ENCODE measurements at regions not wholly inside any gene's neighbourhood (a gene's known extent, or its start where the extent isn't known, plus 50 kb on each side); places are given as distances from the start of the nearest gene placed in this dataset.
A peak's percentile ranks its signal among the peaks of the same experiment; 100 is the strongest.

GRCh38 chr15:50857763-50858162, 50.7 kb upstream of the AP4E1 start:
- Histone ChIP-seq H3K9ac (ENCODE audit: low read length) (no peak overlapping the region), H3K4me1 (ENCODE audit: insufficient read depth, low read length) (no peaks in the 10 kb centered on the region; the same call in 1 of the 2 replicates), H4K20me1 (ENCODE audit: low read length) (no peaks in the 10 kb centered on the region), H3K9me3 (ENCODE audit: low read length) (no peaks in the 10 kb centered on the region), H3K36me3 (ENCODE audit: low read depth, low read length) (no peaks in the 10 kb centered on the region), H3K4me3 (ENCODE audit: low read length) (no peak overlapping the region), H3K79me2 (ENCODE audit: low read length) (no peaks in the 10 kb centered on the region), H3F3A (ENCODE audit: low read length, unreplicated experiment) (no peaks in the 10 kb centered on the region), H2AFZ (ENCODE audit: low read length) (peak overlapping the region; percentile 48; the same call in 1 of the 2 replicates), H3K4me2 (ENCODE audit: low read length) (no peak overlapping the region), H3K27ac (ENCODE audit: low read length) (no peak overlapping the region), H3K9me2 (replicated peaks; ENCODE audit: low read length) (no peaks in the 10 kb centered on the region), H3K27me3 (ENCODE audit: low read length) (no peaks in the 10 kb centered on the region)
- DNase-seq (no peak), ATAC-seq (no peak)
- no TSS peak for BruUV-seq (replicated peaks)
- intact Hi-C loops (cut with micrococcal nuclease) = no loop called here
- TF ChIP-seq EZH2 (IDR thresholded peaks at IDR 0.05; ENCODE audit: low read length, unreplicated experiment) = no peak
- TF ChIP-seq CTCF (conservative IDR thresholded peaks at IDR 0.05; ENCODE audit: low read depth, low read length) = no peak
- no peak for TF ChIP-seq EZH2phosphoT487 (IDR thresholded peaks at IDR 0.05; ENCODE audit: borderline replicate concordance, low read length)
- ChIA-PET CTCF (no interaction called here), POLR2A (ENCODE audit: unreplicated experiment) (no interaction called here)

GRCh38 chr15:50854601-50855490, 53.6 kb upstream of the AP4E1 start:
- ATAC-seq = no peak
- POLR2A ChIA-PET (ENCODE audit: unreplicated experiment) = no interaction called here

More at GRCh38 chr15:50854601-50855490, 53.6 kb upstream of the AP4E1 start:
- Histone ChIP-seq H2AFZ (ENCODE audit: low read length) (no peak overlapping the region), H3K9me3 (ENCODE audit: low read length) (no peaks in the 10 kb centered on the region), H3K27ac (ENCODE audit: low read length) (no peak overlapping the region), H3K27me3 (ENCODE audit: low read length) (no peaks in the 10 kb centered on the region), H3K9me2 (replicated peaks; ENCODE audit: low read length) (no peaks in the 10 kb centered on the region), H3K4me1 (ENCODE audit: insufficient read depth, low read length) (no peaks in the 10 kb centered on the region; the same call in 1 of the 2 replicates), H3F3A (ENCODE audit: low read length, unreplicated experiment) (no peaks in the 10 kb centered on the region), H3K4me2 (ENCODE audit: low read length) (no peak overlapping the region), H4K20me1 (ENCODE audit: low read length) (no peaks in the 10 kb centered on the region), H3K9ac (ENCODE audit: low read length) (no peak overlapping the region), H3K36me3 (ENCODE audit: low read depth, low read length) (no peaks in the 10 kb centered on the region), H3K4me3 (ENCODE audit: low read length) (no peak overlapping the region), H3K79me2 (ENCODE audit: low read length) (no peaks in the 10 kb centered on the region)
- no peak for DNase-seq
- TF ChIP-seq EZH2 (IDR thresholded peaks at IDR 0.05; ENCODE audit: low read length, unreplicated experiment) (no peak), CTCF (conservative IDR thresholded peaks at IDR 0.05; ENCODE audit: low read depth, low read length) (no peak), EZH2phosphoT487 (IDR thresholded peaks at IDR 0.05; ENCODE audit: borderline replicate concordance, low read length) (no peak)
- intact Hi-C loops (cut with micrococcal nuclease) = no loop called here
- BruUV-seq (replicated peaks) = no TSS peak
- CTCF ChIA-PET = no interaction called here
